ENCODE measurements at regions not wholly inside any gene's neighbourhood (a gene's known extent, or its start where the extent isn't known, plus 50 kb on each side); places are given as distances from the start of the nearest gene placed in this dataset.

DNA sequence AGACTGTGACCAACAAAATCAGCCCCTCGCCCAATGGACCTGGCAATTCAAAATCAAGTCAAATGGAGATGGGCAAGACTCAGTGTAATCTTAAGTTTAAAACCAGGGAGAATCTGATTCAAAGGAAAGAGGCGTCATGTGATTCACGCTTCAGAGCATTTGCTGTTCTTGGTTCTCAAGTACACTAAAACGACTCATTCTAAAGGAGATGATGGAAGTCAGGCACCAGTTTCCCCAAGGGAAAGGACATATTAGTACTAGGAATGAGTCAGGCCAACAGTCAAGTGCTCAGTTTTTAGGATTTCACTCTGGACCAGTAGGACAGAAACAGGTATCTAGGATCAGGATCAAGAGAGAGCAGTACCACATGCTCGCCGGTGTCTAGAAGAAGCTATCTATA lies 429.6 kb downstream of the PLPP3 start:
- Histone ChIP-seq H3K4me1 (ENCODE audit: control insufficient read depth, insufficient read depth, low read length) (no peaks in the 10 kb centered on the region), H3K27me3 (ENCODE audit: control insufficient read depth, insufficient read depth, low read length) (no peaks in the 10 kb centered on the region), H3K27ac (ENCODE audit: low read length) (no peak overlapping the region), H3K36me3 (ENCODE audit: control insufficient read depth, insufficient read depth, low read length) (no peaks in the 10 kb centered on the region), H3K4me3 (ENCODE audit: low read length) (no peak overlapping the region), H3K9me3 (ENCODE audit: control insufficient read depth, insufficient read depth, low read length) (no peaks in the 10 kb centered on the region)
- H3K4me1 Mint-ChIP-seq: no peaks in the 10 kb centered on the region
- H3K4me3 Mint-ChIP-seq: no peak overlapping the region
- intact Hi-C loops (cut with micrococcal nuclease): no loop called here
- H3K36me3 Mint-ChIP-seq: no peaks in the 10 kb centered on the region
- TF ChIP-seq, protein P1, sequence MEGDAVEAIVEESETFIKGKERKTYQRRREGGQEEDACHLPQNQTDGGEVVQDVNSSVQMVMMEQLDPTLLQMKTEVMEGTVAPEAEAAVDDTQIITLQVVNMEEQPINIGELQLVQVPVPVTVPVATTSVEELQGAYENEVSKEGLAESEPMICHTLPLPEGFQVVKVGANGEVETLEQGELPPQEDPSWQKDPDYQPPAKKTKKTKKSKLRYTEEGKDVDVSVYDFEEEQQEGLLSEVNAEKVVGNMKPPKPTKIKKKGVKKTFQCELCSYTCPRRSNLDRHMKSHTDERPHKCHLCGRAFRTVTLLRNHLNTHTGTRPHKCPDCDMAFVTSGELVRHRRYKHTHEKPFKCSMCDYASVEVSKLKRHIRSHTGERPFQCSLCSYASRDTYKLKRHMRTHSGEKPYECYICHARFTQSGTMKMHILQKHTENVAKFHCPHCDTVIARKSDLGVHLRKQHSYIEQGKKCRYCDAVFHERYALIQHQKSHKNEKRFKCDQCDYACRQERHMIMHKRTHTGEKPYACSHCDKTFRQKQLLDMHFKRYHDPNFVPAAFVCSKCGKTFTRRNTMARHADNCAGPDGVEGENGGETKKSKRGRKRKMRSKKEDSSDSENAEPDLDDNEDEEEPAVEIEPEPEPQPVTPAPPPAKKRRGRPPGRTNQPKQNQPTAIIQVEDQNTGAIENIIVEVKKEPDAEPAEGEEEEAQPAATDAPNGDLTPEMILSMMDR (IDR thresholded peaks at IDR 0.05): no peak
- DNase-seq: no peak
- 82% methylated on average over 6 of the region's 6 CpGs for WGBS (ENCODE audit: insufficient coverage)
- H3K27ac Mint-ChIP-seq: no peak overlapping the region
- no peak for ATAC-seq
- H3K27me3 Mint-ChIP-seq (ENCODE audit: low read depth in 2 of 2): peaks cover 4 to 8% of the 10 kb centered on the region in 2 donors
- H3K9me3 Mint-ChIP-seq: peaks cover 0 to under 1% of the 10 kb centered on the region in 2 donors

DNA sequence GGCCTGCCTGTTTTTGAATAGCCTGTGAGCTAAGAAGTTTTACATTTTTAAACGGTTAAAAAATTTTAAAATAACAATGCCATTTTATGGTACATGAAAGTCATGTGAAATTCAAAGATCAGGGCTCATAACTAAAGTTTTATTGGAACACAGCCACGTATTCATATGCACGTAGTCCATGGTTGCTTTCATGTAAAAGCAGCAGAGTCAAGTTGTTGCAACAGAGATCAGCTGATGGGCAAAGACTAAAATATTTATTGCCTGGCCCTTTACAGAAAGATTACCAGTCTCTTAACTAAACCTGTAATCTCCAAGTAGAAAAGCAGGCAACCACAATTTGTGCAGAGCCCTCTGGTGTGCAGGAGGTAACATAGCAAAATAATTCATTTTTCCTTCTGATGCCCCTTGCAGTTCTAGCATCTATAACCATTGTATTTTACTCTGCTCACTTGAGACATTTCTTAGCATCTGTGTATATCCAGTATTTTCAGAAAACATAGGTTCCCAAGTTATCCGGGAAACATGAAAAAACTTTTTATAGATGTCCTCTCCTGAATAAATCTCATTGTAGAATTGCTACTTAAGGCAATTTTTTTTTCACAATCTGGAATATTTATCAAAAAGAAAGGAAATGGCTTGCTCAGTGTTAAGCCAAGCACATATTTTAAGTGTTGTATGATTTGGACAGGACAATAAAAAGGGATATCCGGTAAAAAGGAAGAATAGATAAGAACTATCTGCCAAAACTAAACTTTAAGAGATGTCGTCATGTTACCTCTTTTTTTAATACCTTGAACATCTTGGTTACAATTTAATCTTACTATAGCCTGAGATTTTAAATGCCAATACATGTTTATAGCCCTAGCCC lies 430.8 kb downstream of the PLPP3 start:
- no peaks in the 10 kb centered on the region for H3K36me3 ChIP-seq (ENCODE audit: control insufficient read depth, insufficient read depth, low read length)
- no peak overlapping the region for H3K27ac Mint-ChIP-seq
- no peaks in the 10 kb centered on the region for H3K36me3 Mint-ChIP-seq
- peaks cover 0 to 2% of the 10 kb centered on the region in 2 donors for H3K9me3 Mint-ChIP-seq
- H3K4me1 ChIP-seq (ENCODE audit: control insufficient read depth, insufficient read depth, low read length): no peaks in the 10 kb centered on the region
- no peak overlapping the region for H3K4me3 Mint-ChIP-seq
- no peak for ATAC-seq
- H3K27me3 ChIP-seq (ENCODE audit: control insufficient read depth, insufficient read depth, low read length): no peaks in the 10 kb centered on the region
- no peaks in the 10 kb centered on the region for H3K9me3 ChIP-seq (ENCODE audit: control insufficient read depth, insufficient read depth, low read length)
- H3K27ac ChIP-seq (ENCODE audit: low read length): no peak overlapping the region
- no peak overlapping the region for H3K4me3 ChIP-seq (ENCODE audit: low read length)
- peaks cover 4 to 8% of the 10 kb centered on the region in 2 donors for H3K27me3 Mint-ChIP-seq (ENCODE audit: low read depth in 2 of 2)
- TF ChIP-seq, protein P1 (IDR thresholded peaks at IDR 0.05): no peak
- WGBS (ENCODE audit: insufficient coverage): 69% methylated on average over 4 of the region's 6 CpGs
- intact Hi-C loops (cut with micrococcal nuclease): no loop called here
- no peak for DNase-seq
- no peaks in the 10 kb centered on the region for H3K4me1 Mint-ChIP-seq

DNA sequence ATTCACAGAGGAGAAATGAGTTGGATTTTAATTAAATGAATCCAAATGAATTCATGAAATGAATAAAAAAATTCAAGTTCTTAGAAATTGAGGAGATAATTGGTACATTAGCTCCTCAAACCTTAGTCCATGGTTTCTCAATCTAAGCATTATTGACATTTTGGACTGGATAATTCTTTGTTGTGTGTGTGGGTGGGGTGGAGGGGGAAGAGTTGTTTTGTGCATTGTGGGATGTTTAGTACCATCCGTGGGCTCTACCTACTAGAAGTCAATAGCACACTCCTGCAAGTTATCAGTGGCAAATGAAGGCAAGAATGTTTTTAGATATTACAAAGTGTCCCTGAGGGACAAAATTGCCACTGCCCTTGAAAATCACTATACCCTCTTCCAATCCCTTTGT lies 431.9 kb downstream of the PLPP3 start:
- no peaks in the 10 kb centered on the region for H3K9me3 ChIP-seq (ENCODE audit: control insufficient read depth, insufficient read depth, low read length)
- no peaks in the 10 kb centered on the region for H3K4me1 ChIP-seq (ENCODE audit: control insufficient read depth, insufficient read depth, low read length)
- WGBS (ENCODE audit: insufficient coverage): 100% methylated on average over 1 of the region's 1 CpG
- Mint-ChIP-seq H3K36me3 (no peaks in the 10 kb centered on the region), H3K4me3 (no peak overlapping the region), H3K4me1 (no peaks in the 10 kb centered on the region), H3K27me3 (ENCODE audit: low read depth in 2 of 2) (peaks cover 4 to 8% of the 10 kb centered on the region in 2 donors), H3K9me3 (peaks cover 0 to 2% of the 10 kb centered on the region in 2 donors), H3K27ac (no peak overlapping the region)
- no peak for DNase-seq
- H3K27me3 ChIP-seq (ENCODE audit: control insufficient read depth, insufficient read depth, low read length): no peaks in the 10 kb centered on the region
- no peaks in the 10 kb centered on the region for H3K36me3 ChIP-seq (ENCODE audit: control insufficient read depth, insufficient read depth, low read length)
- no peak overlapping the region for H3K27ac ChIP-seq (ENCODE audit: low read length)
- H3K4me3 ChIP-seq (ENCODE audit: low read length): no peak overlapping the region
- intact Hi-C loops (cut with micrococcal nuclease): no loop called here
- no peak for ATAC-seq
- TF ChIP-seq, protein P1 (IDR thresholded peaks at IDR 0.05): no peak

DNA sequence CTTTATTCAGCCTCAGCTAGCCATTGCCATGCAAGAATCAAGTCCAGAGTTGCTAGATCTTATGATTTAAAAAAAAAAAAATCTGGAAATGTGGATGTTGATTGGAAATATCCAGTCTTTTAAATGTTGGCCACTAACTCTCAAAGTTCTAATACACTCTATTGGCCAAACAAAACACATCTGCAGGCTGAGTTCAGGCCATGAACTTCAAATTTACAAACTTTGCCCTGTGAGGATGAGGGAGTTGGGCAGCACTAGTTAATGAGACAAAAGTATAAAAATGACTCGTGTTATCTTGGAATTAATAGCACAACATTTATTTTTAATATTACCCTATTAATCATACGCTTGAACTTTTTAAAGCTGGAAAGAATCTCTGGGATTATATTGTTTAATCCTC lies 432.3 kb downstream of the PLPP3 start:
- intact Hi-C loops (cut with micrococcal nuclease): no loop called here
- Histone ChIP-seq H3K4me3 (ENCODE audit: low read length) (no peak overlapping the region), H3K4me1 (ENCODE audit: control insufficient read depth, insufficient read depth, low read length) (no peaks in the 10 kb centered on the region), H3K27ac (ENCODE audit: low read length) (no peak overlapping the region), H3K27me3 (ENCODE audit: control insufficient read depth, insufficient read depth, low read length) (no peaks in the 10 kb centered on the region), H3K36me3 (ENCODE audit: control insufficient read depth, insufficient read depth, low read length) (no peaks in the 10 kb centered on the region), H3K9me3 (ENCODE audit: control insufficient read depth, insufficient read depth, low read length) (no peaks in the 10 kb centered on the region)
- Mint-ChIP-seq H3K36me3 (no peaks in the 10 kb centered on the region), H3K27ac (no peak overlapping the region), H3K27me3 (ENCODE audit: low read depth in 2 of 2) (peaks cover 4 to 8% of the 10 kb centered on the region in 2 donors), H3K4me1 (no peaks in the 10 kb centered on the region), H3K4me3 (no peak overlapping the region), H3K9me3 (peaks cover 0 to 2% of the 10 kb centered on the region in 2 donors)
- no CpG with 5 or more reads among the region's 2 CpGs for WGBS (ENCODE audit: insufficient coverage)
- ATAC-seq (no peak), DNase-seq (no peak)
- TF ChIP-seq, protein P1 (IDR thresholded peaks at IDR 0.05): no peak
